Ishikawa (cell line): ENCODE measurements at regions not wholly inside any gene's neighbourhood (a gene's known extent, or its start where the extent isn't known, plus 50 kb on each side); places are given as distances from the start of the nearest gene placed in this dataset.

Source experiments
- CEBPB ChIP-seq: IDR thresholded peaks from 2 replicates; pipeline ENCODE4 v1.6.1; 2012
- EGR1 ChIP-seq: IDR thresholded peaks from 2 replicates; pipeline ENCODE4 v1.6.1; 2012
- EP300 ChIP-seq: IDR thresholded peaks from 2 replicates; pipeline ENCODE4 v1.6.1; 2012; ENCODE audit warnings: borderline replicate concordance
- MAX ChIP-seq: IDR thresholded peaks from 2 replicates; pipeline ENCODE4 v1.6.1; 2012
- NFIC ChIP-seq: IDR thresholded peaks from 2 replicates; pipeline ENCODE4 v1.6.1; 2012
- REST ChIP-seq: IDR thresholded peaks from 2 replicates; pipeline ENCODE4 v1.6.1; 2012; ENCODE audit warnings: low read depth, mild to moderate bottlenecking
- TAF1 ChIP-seq: IDR thresholded peaks from 2 replicates; pipeline ENCODE4 v1.6.1; 2012; ENCODE audit warnings: low read depth, mild to moderate bottlenecking
- TCF12 ChIP-seq: IDR thresholded peaks from 2 replicates; pipeline ENCODE4 v1.6.1; 2012; ENCODE audit warnings: low read depth
- TEAD4 ChIP-seq: IDR thresholded peaks from 2 replicates; pipeline ENCODE4 v1.6.1; 2012
- USF1 ChIP-seq: IDR thresholded peaks from 2 replicates; pipeline ENCODE4 v1.6.1; 2012

GRCh38 chr7:42722198-42722597, 189.7 kb downstream of the C7orf25 start:
- no peak for TF ChIP-seq TCF12
- TF ChIP-seq REST = no peak
- no peak for TF ChIP-seq MAX
- TF ChIP-seq EP300 = no peak
- TF ChIP-seq CEBPB = no peak
- no peak for TF ChIP-seq TEAD4
- TF ChIP-seq EGR1 = no peak
- TF ChIP-seq TAF1 = no peak
- TF ChIP-seq NFIC = no peak
- TF ChIP-seq USF1 = no peak
